ENCODE measurements at regions not wholly inside any gene's neighbourhood (a gene's known extent, or its start where the extent isn't known, plus 50 kb on each side); places are given as distances from the start of the nearest gene placed in this dataset. TPM values are rescaled to one million over a fixed set of nuclear protein-coding genes. Genes with fewer than 3 reads are reported as not detected.

DNA sequence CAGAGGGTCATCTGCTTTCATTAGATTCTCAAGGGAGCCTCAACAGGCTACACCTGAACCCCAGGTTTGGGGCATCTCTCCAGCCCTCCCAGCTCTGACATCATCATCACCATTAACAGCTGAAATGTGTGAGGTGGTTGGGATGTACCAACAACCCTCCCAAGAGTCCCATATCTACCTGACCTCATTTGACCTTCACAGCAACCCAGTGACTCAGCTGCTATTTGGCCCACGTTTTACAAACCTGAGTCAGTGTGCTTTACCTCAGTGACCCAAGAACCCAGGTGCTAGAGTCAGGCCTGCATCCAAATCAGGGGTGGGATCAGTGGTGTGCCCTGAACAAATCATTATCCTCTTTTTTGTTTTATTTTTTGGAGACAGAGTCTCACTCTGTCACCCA lies 53.3 kb upstream of the TINAGL1 start:
- H3K4me3 ChIP-seq (ENCODE audit: insufficient read depth, low read length): no peak overlapping the region
- H3K27me3 ChIP-seq (ENCODE audit: insufficient read depth, low read length): peaks cover 32% of the 10 kb centered on the region
- no peak overlapping the region for H3K4me2 ChIP-seq (ENCODE audit: insufficient read depth, low read length)
- H3K4me1 ChIP-seq (ENCODE audit: insufficient read depth, low read length): no peaks in the 10 kb centered on the region
- TF ChIP-seq, protein P1, sequence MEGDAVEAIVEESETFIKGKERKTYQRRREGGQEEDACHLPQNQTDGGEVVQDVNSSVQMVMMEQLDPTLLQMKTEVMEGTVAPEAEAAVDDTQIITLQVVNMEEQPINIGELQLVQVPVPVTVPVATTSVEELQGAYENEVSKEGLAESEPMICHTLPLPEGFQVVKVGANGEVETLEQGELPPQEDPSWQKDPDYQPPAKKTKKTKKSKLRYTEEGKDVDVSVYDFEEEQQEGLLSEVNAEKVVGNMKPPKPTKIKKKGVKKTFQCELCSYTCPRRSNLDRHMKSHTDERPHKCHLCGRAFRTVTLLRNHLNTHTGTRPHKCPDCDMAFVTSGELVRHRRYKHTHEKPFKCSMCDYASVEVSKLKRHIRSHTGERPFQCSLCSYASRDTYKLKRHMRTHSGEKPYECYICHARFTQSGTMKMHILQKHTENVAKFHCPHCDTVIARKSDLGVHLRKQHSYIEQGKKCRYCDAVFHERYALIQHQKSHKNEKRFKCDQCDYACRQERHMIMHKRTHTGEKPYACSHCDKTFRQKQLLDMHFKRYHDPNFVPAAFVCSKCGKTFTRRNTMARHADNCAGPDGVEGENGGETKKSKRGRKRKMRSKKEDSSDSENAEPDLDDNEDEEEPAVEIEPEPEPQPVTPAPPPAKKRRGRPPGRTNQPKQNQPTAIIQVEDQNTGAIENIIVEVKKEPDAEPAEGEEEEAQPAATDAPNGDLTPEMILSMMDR (IDR thresholded peaks at IDR 0.05; ENCODE audit: extremely low read depth, low read depth, low read length): no peak
- no peaks in the 10 kb centered on the region for H4K20me1 ChIP-seq (ENCODE audit: insufficient read depth, low read length)
- no peaks in the 10 kb centered on the region for H3K79me2 ChIP-seq (ENCODE audit: insufficient read depth, low read length)
- no peaks in the 10 kb centered on the region for H3K9me3 ChIP-seq (ENCODE audit: low read depth, low read length)
- DNase-seq (ENCODE audit: insufficient read length, low spot score, missing footprints): no peak
- no peak overlapping the region for H3K27ac ChIP-seq (ENCODE audit: low read depth, low read length)
- H3K36me3 ChIP-seq (ENCODE audit: insufficient read depth, low read length): no peaks in the 10 kb centered on the region
- no peak overlapping the region for H2AFZ ChIP-seq (ENCODE audit: low read length)

GRCh38 chr1:31523769-31524168 lies 52.5 kb upstream of the TINAGL1 start:
- H3K9me3 ChIP-seq (ENCODE audit: low read depth, low read length): no peaks in the 10 kb centered on the region
- no peak overlapping the region for H3K4me3 ChIP-seq (ENCODE audit: insufficient read depth, low read length)
- no peaks in the 10 kb centered on the region for H4K20me1 ChIP-seq (ENCODE audit: insufficient read depth, low read length)
- H3K79me2 ChIP-seq (ENCODE audit: insufficient read depth, low read length): no peaks in the 10 kb centered on the region
- no peak overlapping the region for H2AFZ ChIP-seq (ENCODE audit: low read length)
- TF ChIP-seq, protein P1 (IDR thresholded peaks at IDR 0.05; ENCODE audit: extremely low read depth, low read depth, low read length): no peak
- peaks cover 35% of the 10 kb centered on the region for H3K27me3 ChIP-seq (ENCODE audit: insufficient read depth, low read length)
- no peak overlapping the region for H3K4me2 ChIP-seq (ENCODE audit: insufficient read depth, low read length)
- H3K27ac ChIP-seq (ENCODE audit: low read depth, low read length): no peak overlapping the region
- no peaks in the 10 kb centered on the region for H3K36me3 ChIP-seq (ENCODE audit: insufficient read depth, low read length)
- no peaks in the 10 kb centered on the region for H3K4me1 ChIP-seq (ENCODE audit: insufficient read depth, low read length)
- DNase-seq (ENCODE audit: insufficient read length, low spot score, missing footprints): no peak

GRCh38 chr1:31524186-31524901 lies 52.0 kb upstream of the TINAGL1 start:
- Histone ChIP-seq H3K4me1 (ENCODE audit: insufficient read depth, low read length) (no peaks in the 10 kb centered on the region), H2AFZ (ENCODE audit: low read length) (no peak overlapping the region), H3K36me3 (ENCODE audit: insufficient read depth, low read length) (no peaks in the 10 kb centered on the region), H4K20me1 (ENCODE audit: insufficient read depth, low read length) (no peaks in the 10 kb centered on the region), H3K27ac (ENCODE audit: low read depth, low read length) (no peak overlapping the region), H3K9me3 (ENCODE audit: low read depth, low read length) (no peaks in the 10 kb centered on the region), H3K79me2 (ENCODE audit: insufficient read depth, low read length) (no peaks in the 10 kb centered on the region), H3K4me3 (ENCODE audit: insufficient read depth, low read length) (no peak overlapping the region), H3K4me2 (ENCODE audit: insufficient read depth, low read length) (no peak overlapping the region), H3K27me3 (ENCODE audit: insufficient read depth, low read length) (peaks cover 36% of the 10 kb centered on the region)
- TF ChIP-seq, protein P1 (IDR thresholded peaks at IDR 0.05; ENCODE audit: extremely low read depth, low read depth, low read length): no peak
- no peak for DNase-seq (ENCODE audit: insufficient read length, low spot score, missing footprints)

Small RNAs in the stretch of these regions (small RNA-seq; reads per million reads assigned to genes)
- not detected for gene RF00019
- not detected for gene RNU6-40P
